ENCODE measurements at regions not wholly inside any gene's neighbourhood (a gene's known extent, or its start where the extent isn't known, plus 50 kb on each side); places are given as distances from the start of the nearest gene placed in this dataset.

GRCh38 chr1:29451368-29451892, 215.1 kb downstream of the PTPRU start:
- TF ChIP-seq CTCF (IDR thresholded peaks at IDR 0.05 in 4 of 5, conservative IDR thresholded peaks at IDR 0.05 in 1 of 5) (no peak), POLR2A (IDR thresholded peaks at IDR 0.05) (no peak)

All from gastrocnemius medialis (tissue), 4 donors.